Right lobe of liver (tissue), 6 donors: ENCODE measurements at regions not wholly inside any gene's neighbourhood (a gene's known extent, or its start where the extent isn't known, plus 50 kb on each side); places are given as distances from the start of the nearest gene placed in this dataset.
A peak's percentile ranks its signal among the peaks of the same experiment; 100 is the strongest.

Experiments used
- ATAC-seq, 4 donors: fragments of 200-7000 bp; cut with Tn5 transposase; one replicate each; pipeline ENCODE4 v1.9.1; 2020; ENCODE audit warnings: mild to moderate bottlenecking in 4 of 4, moderate library complexity in 4 of 4
- DNase-seq, 3 donors: peaks; one replicate each; pipeline ENCODE4 v3.0.0-alpha.2; 2020
- H3K27ac ChIP-seq, 3 donors: fragments of 200-600 bp; one replicate each; pipeline ENCODE4 v1.8.0; 2022
- H3K27me3 ChIP-seq, 2 donors: fragments of 200-600 bp; one replicate each; pipeline ENCODE4 v1.8.0; 2022
- H3K36me3 ChIP-seq, 4 donors: fragments of 200-600 bp; sonication (generic) in 1 of 4; one replicate each; pipeline versions ENCODE4 v1.5.1 to v1.8.0; 2017 to 2022; ENCODE audit warnings: control low read depth in 1 of 4
- H3K4me1 ChIP-seq, 4 donors: fragments of 200-600 bp; sonication (generic) in 1 of 4; one replicate each; pipeline versions ENCODE4 v1.5.1 to v1.8.0; 2017 to 2022; ENCODE audit warnings: control low read depth in 1 of 4
- H3K4me3 ChIP-seq, 3 donors: fragments of 200-600 bp; one replicate each; pipeline ENCODE4 v1.8.0; 2022
- H3K9me3 ChIP-seq, 4 donors: fragments of 200-600 bp; sonication (generic) in 1 of 4; one replicate each; pipeline versions ENCODE4 v1.5.1 to v1.8.0; 2017 to 2022; ENCODE audit warnings: control low read depth in 1 of 4
- POLR2A ChIP-seq: fragments of 450-650 bp; IDR thresholded peaks from one replicate; pipeline ENCODE4 v1.6.1; 2017; ENCODE audit warnings: antibody characterized with exemption, mild to moderate bottlenecking
- WGBS: methylation state at CpG from one replicate; pipeline ENCODE4 v1.1.6; 2018; ENCODE audit warnings: low coverage, low lambda C conversion rate; ENCODE audit not compliant: insufficient coverage; ENCODE audit errors: missing lambda C conversion rate; 5-methylcytosine and 5-hydroxymethylcytosine counted together
- intact Hi-C, 2 donors: fragments of 100-400 bp; cut with DNase I; formaldehyde crosslinking; loops; one replicate each; pipeline versions ENCODE4 v1.11.2 to v1.14.1; 2022
- TF ChIP-seq, protein P1 (sequence below), 4 donors: fragments of 200-600 bp in 3 of 4; fragments of 450-650 bp in 1 of 4; IDR thresholded peaks; one replicate each; pipeline versions ENCODE4 v1.5.1 to v1.8.0; 2016 to 2022; ENCODE audit warnings: antibody characterized with exemption in 4 of 4, mild to moderate bottlenecking in 2 of 4
- donor health status: DM: no; HTN: yes; CAD: no.
- donor health status: DM: no; HTN: no; CAD: no.
- donor health status: DM: no; HTN: no; CAD: no.
- donor health status: DM: no; HTN: yes; CAD: no.
- donor health status: DM: no; HTN: yes; CAD: no.

DNA sequence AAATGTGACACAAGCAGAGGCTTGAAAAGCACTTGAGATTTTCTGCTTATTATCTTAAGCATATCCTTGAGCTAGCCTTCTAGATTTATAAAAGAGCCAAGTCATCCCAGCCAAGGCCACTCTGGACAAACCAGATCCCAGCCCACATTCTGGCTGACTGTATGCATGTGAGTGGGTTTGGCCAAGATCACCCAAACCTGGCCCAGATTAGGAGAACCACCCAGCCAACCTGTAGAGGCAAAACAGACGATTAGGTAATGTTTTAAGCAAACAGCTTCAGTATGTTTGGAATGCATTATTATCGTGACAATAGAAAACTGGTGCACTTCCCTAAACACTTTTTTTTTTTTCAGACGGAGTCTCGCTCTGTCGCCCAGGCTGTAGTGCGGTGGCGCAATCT is 151.9 kb downstream of the SPATA31D1 start:
- Histone ChIP-seq H3K4me3 (no peak overlapping the region), H3K4me1 (no peaks in the 10 kb centered on the region), H3K27ac (no peak overlapping the region), H3K36me3 (no peaks in the 10 kb centered on the region), H3K27me3 (no peaks in the 10 kb centered on the region), H3K9me3 (no peaks in the 10 kb centered on the region)
- 83% methylated on average over 7 of the region's 7 CpGs for WGBS
- TF ChIP-seq, protein P1, sequence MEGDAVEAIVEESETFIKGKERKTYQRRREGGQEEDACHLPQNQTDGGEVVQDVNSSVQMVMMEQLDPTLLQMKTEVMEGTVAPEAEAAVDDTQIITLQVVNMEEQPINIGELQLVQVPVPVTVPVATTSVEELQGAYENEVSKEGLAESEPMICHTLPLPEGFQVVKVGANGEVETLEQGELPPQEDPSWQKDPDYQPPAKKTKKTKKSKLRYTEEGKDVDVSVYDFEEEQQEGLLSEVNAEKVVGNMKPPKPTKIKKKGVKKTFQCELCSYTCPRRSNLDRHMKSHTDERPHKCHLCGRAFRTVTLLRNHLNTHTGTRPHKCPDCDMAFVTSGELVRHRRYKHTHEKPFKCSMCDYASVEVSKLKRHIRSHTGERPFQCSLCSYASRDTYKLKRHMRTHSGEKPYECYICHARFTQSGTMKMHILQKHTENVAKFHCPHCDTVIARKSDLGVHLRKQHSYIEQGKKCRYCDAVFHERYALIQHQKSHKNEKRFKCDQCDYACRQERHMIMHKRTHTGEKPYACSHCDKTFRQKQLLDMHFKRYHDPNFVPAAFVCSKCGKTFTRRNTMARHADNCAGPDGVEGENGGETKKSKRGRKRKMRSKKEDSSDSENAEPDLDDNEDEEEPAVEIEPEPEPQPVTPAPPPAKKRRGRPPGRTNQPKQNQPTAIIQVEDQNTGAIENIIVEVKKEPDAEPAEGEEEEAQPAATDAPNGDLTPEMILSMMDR (IDR thresholded peaks at IDR 0.05) = no peak
- TF ChIP-seq POLR2A = no peak
- ATAC-seq = no peak
- intact Hi-C loops = no loop called here
- no peak for DNase-seq

DNA sequence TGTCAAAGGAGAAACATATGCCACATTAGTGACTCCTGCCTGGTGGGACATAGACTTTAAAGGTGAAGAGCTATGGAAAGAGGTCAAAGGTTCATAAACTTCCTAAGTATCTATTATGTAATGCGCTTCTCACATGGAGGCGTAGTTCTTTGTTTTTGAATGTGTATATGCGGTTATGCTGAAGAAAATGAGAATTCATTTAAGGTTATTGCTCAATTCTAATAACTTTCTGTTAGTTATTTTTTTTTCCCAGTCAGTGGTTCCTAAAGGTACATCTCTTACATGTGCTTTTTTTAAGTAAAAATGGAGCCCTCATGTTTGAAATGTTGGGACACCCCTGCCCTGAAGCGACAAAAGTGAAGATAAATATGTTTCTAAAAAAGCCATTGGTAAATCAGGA is 156.2 kb downstream of the SPATA31D1 start:
- 97% methylated on average over 4 of the region's 4 CpGs for WGBS
- no peak overlapping the region for H3K27ac ChIP-seq
- no peaks in the 10 kb centered on the region for H3K36me3 ChIP-seq
- DNase-seq (no peak), ATAC-seq (no peak)
- TF ChIP-seq, protein P1 (IDR thresholded peaks at IDR 0.05) = no peak
- TF ChIP-seq POLR2A = no peak
- no peak overlapping the region for H3K4me3 ChIP-seq
- H3K27me3 ChIP-seq = no peaks in the 10 kb centered on the region
- no peaks in the 10 kb centered on the region for H3K9me3 ChIP-seq
- H3K4me1 ChIP-seq = peaks cover 0 to 11% (median 0%) of the 10 kb centered on the region in 4 donors
- intact Hi-C loops = no loop called here

DNA sequence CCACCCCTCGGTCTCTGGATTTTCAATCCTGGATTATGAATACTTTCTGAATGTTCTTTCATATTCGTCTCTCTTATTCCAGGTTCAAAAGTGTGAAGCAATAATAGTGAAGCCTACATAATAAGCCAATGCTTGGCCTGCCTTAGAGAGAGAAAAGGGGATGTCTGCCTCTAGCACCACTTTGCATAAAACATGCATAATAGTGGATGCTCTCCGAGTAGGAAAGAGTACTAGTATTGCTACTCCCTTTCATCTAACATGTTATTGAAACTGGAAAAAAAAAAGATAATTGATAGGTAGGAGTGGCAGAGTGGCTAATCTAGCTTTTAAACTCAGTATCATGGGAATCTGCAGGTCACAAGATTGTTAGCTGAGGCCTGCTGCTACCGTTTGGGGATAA is 158.1 kb downstream of the SPATA31D1 start:
- 70% methylated on average over 4 of the region's 4 CpGs for WGBS
- no peak for ATAC-seq
- H3K36me3 ChIP-seq = no peaks in the 10 kb centered on the region
- intact Hi-C loops = no loop called here
- TF ChIP-seq, protein P1 (IDR thresholded peaks at IDR 0.05) = no peak
- TF ChIP-seq POLR2A = no peak
- H3K27me3 ChIP-seq = no peaks in the 10 kb centered on the region
- H3K9me3 ChIP-seq = no peaks in the 10 kb centered on the region
- no peak overlapping the region for H3K4me3 ChIP-seq
- no peak for DNase-seq
- H3K27ac ChIP-seq = no peak overlapping the region
- H3K4me1 ChIP-seq = peaks cover 0 to 11% (median 0%) of the 10 kb centered on the region in 4 donors

DNA sequence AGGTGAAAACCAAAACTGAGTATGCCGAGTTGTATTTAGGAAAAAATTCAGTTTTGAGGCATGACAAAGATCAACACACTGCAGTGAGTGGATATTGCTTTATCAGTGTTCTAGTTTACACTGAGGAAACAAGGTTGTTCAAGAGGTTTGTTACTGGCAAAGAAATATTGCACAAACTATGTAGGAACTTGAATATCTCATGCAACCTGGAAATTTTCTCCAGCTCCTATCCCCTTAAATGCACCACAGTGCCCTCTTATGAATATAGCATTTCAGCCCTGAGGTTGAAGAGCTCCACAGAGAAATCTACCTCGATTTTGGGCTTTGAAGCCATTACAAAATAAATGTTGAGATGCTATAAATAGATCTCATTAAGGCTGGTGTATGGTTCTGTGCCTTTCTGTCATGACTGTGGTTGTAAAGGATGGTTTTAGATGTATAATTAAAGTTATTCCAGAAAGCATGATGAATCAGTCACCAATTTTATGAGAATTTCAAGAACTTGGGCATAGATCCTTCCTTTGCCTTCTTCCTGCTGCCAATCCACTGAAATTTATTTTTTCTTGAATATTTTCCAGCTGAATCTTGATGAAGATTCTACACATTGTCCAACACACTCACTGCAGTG is 159.3 kb downstream of the SPATA31D1 start:
- H3K27me3 ChIP-seq = no peaks in the 10 kb centered on the region
- ATAC-seq (peak in 1 of 4 donors; percentile 57), DNase-seq (no peak)
- TF ChIP-seq POLR2A = no peak
- TF ChIP-seq, protein P1 (IDR thresholded peaks at IDR 0.05) = no peak
- 52% methylated on average over 2 of the region's 2 CpGs for WGBS
- H3K4me3 ChIP-seq = no peak overlapping the region
- intact Hi-C loops = no loop called here
- no peaks in the 10 kb centered on the region for H3K9me3 ChIP-seq
- H3K4me1 ChIP-seq = peaks cover 0 to 11% (median 0%) of the 10 kb centered on the region in 4 donors
- H3K36me3 ChIP-seq = no peaks in the 10 kb centered on the region
- no peak overlapping the region for H3K27ac ChIP-seq
